Stimulated activated CD4-positive, alpha-beta T cell treated with anti-CD3 and anti-CD28 coated beads, Interleukin-2, amount 100 ng/mL, for 48 hours (primary cell): ENCODE measurements at regions not wholly inside any gene's neighbourhood (a gene's known extent, or its start where the extent isn't known, plus 50 kb on each side); places are given as distances from the start of the nearest gene placed in this dataset.

Source experiments
- DNase-seq, 2 donors: peaks; one replicate each; pipeline ENCODE4 v3.0.0-alpha.2; 2020

DNA sequence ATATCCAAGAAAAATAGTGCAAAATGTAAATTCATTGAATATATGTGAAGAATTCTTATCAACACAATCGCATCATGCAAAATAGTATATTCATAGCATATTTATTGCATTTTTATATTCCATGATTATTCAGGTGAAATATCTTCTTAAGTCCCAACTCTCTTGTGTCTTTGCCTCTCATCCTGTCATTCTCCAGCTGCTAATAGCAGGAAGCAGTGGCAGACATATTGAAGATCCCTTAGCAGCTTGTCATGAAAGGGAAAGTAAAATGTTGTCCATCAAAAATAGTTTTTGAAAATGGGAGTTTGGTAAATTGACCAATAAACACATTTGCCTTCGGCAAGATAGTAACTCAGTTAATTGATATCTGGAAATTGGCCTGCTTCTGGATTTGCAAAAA lies 265.3 kb upstream of the TGFBR2 start:
- no peak for DNase-seq

DNA sequence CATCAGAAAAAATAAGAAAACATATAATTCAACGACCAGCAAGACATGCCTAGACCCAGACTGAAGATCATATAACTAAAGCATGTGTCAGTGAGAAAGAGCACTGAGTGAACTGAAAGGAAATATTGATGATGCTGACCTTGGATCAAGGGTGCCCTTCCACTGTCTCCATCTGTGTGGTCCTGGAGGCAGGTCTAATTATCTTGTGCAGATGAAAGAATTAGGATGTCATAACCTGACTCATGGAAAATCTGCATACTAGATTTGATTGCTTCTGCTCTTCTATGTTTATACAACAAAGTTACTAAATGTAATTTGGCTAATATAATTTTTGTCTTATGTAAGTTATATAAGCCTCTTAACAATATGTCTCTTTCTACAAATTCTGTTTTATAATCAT lies 264.6 kb upstream of the TGFBR2 start:
- no peak for DNase-seq

DNA sequence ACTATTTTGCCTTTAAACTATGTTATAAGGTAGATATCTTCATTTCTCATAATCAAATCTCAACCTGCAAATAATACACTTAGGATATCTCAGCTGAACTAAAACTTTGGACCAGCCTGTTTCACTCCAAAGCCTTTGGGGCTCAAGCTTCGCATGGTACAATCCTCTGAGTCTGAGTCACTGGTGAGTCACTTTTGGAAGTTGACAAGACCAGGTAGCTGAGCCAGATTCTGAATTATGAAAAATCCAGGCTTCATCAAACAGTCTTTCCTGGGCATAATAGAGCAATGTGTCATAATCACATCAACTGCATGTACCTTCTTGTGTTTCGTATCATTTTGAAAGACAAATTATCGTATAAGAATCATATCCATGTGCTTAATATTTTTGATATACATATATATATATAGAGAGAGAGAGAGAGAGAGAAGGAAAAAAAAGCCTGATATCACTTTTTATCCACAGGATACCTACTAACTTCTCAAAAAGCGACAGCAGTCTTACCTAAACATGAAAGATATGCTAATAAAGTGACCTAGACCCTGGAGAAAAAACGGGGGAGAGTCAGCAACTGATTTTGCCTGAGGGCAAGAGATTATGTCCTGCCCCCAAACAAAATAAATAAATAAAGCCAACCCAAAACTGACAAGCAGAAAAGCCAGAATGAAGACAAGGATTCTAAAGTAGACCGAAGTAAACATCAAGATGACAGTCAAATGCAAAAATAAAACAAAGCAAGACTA lies 263.9 kb upstream of the TGFBR2 start:
- DNase-seq = no peak

DNA sequence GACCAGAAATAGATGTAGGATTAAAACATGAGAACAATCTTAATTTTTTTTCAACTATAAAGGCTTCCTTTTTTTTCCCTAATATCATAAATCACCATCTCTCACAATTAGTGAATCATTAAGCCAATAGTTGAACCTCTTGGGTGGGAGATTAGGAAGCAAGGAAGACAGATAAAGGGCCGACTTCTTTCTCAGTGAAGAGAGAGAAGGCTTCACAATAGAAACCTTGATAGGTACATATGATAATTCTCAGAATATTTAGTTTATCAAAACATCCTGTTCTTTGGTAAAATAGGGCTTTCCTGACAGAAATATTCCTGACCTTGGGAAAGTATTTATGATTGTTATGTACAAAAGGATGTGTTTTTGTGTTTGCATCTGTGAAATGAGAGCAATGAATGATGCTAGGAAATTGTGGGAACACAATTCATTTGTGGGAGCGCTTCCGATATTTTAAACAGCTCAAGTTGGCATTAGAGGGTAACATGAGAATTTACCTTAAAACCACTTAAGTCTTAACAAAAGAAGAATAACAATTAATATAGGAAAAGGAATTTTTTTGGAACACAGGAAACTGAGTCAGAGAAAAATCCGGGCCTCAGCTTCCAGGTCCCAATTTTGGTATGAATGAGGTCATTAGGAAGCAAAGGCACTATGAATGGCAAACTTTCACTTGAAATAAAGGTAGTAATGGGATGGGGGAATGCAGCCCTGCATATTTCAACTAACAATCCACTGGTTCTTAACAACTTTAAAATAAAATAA lies 263.2 kb upstream of the TGFBR2 start:
- DNase-seq = no peak

DNA sequence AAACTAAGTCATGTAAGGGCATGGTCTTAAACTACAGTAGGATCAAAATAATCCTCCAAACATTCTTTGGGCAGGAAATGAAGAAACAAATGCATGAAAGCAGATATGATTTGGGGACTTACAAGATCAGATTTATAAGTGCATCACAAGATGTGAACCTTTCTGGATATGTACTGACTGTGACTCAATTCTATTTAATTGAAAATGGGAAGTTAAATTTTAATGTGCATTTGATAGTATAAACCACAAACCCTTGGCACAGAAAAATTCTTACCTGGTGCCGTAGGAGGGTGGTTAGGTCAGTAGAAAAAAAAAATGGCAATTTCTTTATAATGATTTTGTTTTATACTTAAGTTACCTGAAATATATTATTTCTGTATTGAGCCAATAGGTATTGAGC lies 262.5 kb upstream of the TGFBR2 start:
- no peak for DNase-seq

DNA sequence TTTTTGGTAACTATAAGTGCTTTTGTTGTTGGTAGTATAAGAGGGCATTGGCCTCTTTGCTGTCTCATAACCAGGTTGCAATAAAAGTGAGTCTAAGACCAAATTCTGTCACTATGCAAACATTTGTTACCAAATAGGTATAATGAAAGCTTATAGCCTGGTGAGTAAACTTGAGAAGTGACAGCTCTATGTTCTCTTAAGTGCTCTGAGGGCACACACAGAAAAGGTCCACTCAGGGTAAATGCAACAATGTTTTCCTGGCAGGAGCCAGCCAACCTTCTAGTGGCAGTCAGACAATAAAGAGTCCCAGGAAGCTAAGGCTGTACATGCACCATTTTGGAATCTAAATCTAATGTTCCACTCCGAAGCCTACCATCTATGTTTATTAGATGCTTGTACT lies 262.1 kb upstream of the TGFBR2 start:
- no peak for DNase-seq

DNA sequence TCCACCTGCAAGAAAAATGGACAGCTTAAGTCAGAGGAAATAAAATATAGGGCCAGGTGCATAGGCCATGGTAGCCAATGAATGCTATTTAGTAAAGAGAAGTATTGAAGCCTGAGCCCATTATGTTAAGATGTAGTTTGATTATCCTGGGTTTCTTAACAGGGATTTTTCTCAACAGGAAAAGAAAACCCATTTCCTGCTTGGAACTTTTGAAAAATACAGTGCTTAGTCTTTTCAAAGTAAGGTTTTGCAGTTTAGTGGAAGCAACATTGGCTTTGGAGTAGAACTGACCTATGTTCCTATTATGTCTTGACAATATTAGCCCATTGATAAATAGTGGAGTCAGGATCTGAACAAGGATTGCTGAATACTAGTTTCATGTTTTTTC lies 259.5 kb upstream of the TGFBR2 start:
- DNase-seq = no peak

DNA sequence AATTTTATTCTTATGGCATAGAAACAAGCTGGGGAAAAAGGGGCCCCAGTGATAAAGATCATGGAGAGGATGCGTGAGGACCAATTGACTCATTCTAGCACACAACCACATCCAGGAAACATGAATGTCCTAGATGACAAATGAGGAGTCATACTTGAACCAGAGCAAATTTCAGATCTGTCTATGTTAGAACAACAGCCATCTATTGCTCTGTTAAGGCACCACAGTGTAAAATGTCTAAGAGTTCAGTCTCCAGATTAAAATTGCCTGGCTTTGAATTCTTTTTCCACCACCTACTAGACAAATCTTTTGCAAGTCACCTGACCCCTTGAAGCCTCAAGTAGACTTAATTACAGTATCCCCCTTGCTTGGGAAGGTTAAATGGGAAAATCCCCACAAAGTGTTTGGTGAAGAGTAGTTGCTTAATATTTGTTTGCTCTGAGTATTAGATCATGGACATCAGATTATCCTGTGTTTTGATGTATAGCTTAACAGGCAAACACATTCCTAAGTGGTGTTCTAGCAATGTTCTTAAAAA lies 258.7 kb upstream of the TGFBR2 start:
- DNase-seq = peak in 1 of 2 donors; percentile 22

DNA sequence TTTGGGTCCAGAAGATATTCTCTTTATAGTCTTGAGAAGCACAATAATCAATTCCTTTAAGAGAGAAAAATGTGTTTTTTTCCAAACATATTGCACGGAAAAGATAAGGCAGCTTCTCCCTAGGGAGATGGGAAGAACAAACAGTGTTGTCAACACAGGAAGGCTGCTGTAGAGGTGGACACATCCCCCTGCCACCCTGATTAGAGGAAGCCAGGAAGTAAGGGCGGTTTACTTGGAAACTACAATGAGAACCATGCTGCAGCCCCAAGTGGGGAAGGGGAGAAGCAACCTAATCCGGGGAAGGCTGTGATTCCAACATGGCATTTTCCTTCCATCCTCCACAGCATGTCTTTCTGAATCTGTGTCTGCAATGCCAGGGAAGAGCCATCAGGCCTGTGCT lies 256.9 kb upstream of the TGFBR2 start:
- DNase-seq = no peak

DNA sequence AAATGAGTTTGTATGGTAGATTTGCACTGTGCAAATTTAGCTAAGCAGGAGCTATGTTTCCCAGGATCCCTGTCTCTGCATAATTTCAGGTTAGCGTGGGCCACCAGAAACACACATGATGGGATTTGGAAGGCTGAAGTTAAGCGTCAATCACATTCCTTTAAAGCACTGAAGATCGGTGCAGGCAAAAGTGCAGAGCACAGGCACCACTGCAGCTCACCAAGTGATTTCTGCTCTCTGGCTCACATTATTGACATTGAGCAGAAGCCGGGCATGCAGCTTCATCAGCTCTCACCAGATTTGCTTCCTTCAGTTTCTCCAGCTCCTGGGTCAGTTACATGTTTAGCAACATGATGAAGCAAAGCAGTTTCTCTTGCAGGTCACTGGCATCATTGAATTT lies 256.4 kb upstream of the TGFBR2 start:
- DNase-seq = no peak

DNA sequence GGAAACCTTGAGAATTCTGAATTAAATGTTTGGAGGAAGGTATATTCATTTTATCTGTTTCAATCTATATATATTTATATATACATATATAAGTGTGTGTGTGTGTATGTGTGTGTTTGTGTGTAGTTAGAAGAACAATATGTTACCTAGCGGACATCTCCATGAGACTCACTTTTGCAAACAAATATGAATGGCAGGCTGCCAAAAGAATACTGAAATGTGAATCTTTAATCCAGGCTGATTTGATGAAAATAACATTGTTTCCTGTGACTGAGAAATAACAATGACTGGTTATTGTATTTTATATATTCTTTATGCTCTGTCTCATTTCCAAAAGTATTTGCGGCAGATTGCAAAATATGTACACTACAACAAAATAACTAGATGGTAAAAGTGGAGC lies 255.5 kb upstream of the TGFBR2 start:
- no peak for DNase-seq

DNA sequence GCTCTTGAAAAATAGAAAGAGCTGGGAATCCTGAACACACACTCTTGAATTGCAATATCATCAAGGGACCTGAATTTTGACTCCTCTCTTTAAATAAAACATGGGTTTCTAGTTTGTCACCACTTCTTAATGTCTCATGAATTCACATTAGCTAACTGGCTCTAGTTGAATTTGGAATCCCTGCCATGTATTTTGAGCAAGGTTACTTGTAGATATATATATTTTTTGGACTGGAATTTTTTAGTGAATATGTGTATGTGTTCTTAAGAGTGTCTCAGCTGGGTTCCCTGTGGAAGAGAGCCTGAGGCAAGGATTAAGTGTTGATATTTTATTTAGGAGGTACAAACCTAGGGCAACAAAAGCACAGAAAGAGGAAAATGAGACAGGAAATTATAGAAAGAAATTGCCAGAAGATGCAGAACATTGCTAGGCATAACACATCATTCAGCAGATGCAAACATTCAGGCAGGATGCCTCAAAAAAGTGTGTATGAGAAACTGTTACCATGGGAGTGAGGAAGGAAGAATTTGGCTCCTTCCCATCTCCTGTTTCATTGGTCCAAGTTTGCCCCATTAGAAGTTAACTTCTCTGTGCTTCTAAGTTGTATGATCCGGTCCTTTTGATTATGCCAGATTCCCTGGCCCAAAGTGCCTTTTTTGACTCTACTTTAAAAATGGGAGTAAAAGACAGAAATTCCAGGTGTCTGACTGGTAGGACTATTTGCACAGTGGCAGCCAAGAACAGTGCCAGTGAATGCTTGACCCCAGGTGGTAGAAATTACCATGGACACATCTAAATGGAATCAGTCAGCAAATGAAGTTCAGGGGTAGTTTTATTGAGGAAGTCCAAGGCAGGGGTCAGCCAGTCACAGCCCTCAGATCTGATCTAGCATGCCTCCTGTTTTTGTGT lies 253.7 kb upstream of the TGFBR2 start:
- no peak for DNase-seq

DNA sequence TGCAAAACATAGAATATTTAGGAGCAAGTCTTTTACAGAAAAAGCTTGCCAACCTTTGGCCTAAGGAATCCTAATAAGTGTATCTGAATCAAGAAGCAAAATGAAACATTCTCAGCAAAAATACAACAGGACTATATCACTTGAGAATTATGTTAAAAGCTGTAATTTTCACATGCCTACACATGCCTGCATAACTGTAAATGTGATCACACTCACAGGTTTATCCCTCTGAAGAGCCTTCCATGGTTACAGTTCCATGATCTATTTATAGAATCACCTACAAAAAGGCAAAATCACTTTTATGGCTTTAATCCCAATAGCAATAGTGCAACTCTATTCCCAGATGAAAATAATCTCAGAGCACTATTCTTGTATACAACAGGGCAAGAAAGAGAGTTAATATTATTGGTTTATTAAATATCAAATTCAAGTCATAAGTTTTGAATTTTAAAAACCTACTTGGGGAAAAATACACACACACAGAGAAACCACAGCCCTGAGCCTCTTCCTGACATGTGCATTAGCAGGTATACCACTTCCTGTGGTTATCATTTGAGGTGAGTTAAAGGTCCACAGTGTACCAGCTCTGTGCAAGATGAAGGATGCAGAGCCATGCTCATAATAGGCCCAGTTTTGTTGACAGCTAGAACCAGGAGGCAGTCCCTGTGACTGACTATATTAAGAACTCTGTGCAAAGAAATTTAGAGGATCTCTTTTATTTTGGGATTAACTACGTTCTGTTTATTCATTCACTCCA lies 252.5 kb upstream of the TGFBR2 start:
- peak in 1 of 2 donors; percentile 16 for DNase-seq

DNA sequence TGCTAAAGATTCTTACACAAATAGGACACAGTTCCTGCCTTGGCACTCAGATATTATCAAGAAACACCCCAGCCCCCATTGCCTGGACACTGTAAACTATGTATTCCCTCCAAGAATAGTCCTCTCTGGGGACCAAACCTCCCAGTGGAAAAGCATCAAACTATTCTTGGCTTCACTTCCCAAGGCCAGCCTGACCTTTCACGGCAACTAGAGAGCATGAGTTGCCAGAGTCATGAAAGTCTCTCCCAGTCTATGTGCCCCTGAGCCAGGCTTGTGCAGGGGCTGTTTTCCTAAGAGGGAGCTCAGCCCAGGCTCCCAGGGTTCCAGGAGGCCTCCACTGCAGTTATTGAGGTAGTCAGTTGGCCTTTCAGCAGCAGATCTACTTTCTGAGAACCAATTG lies 251.9 kb upstream of the TGFBR2 start:
- no peak for DNase-seq

DNA sequence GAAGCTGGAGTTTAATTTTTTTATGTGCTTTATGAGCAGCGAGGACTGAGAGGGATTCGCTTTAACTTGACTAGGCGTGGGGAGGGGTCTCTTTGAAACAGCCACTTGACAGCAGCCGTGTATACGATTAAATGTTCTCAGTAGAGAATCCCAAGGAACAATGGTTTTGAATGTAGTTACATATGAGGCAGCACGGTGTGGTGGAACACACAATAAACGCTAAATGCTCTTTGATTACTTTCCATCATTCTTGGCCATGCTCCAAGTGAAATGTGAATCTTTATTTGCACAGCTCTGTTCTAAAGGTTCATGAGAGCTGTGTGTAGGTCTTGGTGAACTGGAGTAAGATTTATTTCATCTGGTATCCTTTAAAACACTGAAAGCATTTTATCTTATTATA lies 251.4 kb upstream of the TGFBR2 start:
- no peak for DNase-seq

DNA sequence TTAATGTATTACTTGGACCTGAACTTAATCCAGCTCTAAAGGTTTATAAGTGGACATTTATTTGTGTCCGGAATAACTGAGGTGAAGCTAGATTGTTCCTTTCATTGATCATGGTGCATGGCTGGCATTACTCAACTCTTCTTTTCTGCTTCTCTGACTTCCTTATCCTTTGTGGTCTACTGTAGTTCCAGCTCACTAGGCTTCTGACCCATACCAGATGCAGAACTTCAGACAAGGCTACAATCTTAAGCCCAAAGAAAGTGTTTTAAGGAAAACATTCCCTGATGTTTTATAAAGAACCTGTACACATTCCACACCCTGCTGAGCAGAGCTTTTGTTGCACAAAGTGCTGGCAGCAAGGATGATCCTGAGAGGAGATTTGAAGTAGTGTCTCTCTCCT lies 250.8 kb upstream of the TGFBR2 start:
- DNase-seq = no peak

DNA sequence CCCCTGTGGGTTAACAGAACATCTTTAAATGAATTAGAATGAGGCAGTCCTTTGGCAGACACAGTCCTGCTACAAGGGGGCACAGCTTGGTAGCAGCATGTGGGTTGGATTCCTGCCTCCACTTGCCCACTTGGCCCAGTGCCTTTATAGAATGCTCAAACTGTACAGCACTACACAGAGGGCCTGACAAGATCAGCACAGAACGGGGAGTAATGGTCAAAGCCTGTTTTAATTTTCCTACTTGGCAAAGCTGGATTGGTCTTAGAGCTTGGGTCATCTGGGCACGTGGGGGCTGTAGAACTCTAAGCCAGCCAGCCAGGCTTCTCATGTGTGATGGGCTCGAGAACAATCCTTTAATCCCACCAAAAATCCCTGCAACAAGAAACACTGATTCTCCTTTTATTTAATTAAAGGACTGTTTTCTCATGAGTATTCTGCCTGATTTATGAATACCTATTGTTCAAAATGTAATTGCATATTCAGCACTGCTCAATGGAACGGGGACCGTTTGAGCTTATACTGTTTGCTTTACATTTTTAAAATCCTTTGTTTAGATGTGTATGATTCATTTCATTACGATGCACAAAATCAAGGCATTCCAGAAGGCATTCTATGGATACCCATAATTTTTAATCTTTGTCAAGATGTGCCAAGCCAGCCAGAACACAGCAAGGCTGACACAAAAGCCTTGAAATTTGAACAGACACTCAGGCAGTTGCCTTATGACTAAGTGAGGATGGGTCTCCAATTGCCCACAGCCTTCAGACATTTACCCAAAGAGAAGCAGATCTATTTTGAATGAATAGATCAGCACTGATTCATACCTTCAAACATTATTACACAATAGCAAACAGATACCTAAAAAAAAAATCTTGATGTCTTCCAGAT lies 249.3 kb upstream of the TGFBR2 start:
- DNase-seq = no peak

DNA sequence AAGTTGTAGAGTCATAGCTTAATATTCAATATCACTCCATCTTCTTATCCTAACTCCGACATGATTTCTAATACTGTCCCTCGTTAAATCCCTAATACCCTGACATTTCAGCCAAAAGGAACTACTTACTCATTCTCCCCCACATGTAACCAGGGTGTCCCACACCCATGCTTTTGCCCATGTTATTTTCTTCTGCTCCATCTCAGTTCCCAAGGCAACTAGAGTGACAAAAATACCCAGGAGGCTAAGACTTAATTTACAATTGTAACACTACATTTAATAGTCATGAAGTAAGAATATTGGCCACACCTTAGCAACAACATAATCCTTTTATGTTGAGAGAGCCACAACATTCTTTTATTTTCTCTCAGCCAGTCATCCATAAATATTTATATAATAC lies 248.5 kb upstream of the TGFBR2 start:
- DNase-seq = no peak

DNA sequence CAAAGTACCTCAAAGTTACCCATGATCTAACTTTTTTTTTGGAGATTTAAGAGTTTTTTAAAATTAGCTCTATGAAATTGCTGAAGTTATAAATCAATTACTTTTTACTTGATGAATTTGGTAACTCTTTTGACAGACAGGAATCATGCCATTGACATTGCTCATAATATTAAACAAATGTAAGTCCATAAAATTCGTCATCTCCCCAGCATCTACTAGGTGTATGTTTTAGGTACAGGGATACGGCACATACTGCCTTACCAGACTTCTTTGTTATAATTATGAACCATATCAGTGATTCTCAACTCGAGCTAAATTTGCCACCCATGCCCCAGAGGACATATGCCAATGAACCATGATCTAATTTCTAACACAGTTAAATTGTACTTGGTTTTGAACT lies 247.5 kb upstream of the TGFBR2 start:
- no peak for DNase-seq

DNA sequence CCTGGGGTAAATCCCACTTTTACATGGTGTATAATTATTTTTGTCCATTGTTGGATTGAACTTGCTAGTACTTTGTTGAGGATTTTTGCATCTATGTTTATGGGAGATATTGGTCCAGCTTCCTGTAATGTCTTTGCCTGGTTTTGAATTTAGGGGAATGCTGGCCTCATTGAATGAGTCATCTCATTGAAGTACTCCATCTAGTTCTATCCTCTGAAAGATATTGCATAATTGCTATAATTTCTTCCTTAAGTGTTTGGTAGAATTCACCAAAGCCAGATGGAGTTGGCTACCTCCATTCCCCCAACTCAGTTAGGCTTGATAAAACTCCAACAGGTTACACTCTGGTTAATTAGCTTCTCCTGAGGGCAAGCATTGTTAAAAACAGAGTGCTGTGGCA lies 237.4 kb upstream of the TGFBR2 start:
- DNase-seq = no peak

DNA sequence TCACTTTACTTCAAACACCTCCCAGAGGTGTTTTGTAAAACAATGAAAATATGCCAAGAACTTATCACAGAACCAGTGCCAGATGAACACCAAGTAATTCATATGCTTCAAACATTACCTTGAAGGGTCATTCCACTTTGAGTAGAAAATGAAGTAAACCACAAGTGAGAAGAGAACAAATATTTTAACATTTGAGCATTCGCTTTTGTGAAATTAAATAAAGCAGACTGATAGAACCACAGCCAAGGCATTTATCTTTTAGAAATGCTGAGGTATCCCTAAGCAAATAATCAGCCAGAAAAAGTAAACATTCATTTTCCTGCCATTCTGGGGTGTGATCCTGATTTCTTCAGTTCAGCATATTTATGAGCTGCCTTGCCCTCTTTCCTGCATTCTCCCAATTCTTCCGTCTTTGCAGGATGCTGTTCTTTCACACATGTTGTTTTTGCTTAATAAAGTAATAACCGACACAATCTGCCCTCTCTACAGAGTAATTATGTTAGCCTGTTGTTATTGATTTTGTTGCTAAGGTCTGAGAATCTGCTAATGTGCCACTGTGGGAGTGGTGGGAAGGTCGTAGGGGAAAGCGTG lies 235.6 kb upstream of the TGFBR2 start:
- DNase-seq = no peak
